AG20443 (cell line): ENCODE measurements at regions not wholly inside any gene's neighbourhood (a gene's known extent, or its start where the extent isn't known, plus 50 kb on each side); places are given as distances from the start of the nearest gene placed in this dataset.

Experiments used
- DNase-seq: peaks from one replicate; pipeline ENCODE4 v3.0.0; 2012; ENCODE audit warnings: low spot score, mixed read lengths

DNA sequence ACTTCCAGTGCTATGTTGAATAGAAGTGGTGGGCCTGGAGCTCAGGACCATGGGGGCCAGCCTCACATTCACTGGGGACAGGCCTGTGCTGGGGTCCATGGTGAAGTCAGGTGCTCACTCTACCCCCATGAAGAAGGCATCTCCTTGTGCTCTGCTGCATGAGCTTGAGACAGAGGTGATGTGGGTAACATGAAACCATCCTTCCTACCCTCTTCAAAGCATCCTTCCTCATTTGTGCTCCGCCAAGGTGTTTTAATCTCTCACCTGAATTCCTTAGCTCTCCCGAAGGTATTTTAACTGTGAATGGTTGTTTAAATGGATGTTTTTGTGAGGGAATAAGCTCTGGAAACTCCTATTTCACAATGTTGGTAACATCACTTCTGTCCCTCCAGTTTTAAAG is 209.6 kb upstream of the PCSK2 start:
- DNase-seq = no peak

- no peak for DNase-seq
Observed at GRCh38 chr20:17021481-17021880, 205.4 kb upstream of the PCSK2 start.

GRCh38 chr20:17023036-17023435 is 203.8 kb upstream of the PCSK2 start:
- no peak for DNase-seq

- no peak for DNase-seq
Observed at GRCh38 chr20:17023806-17024205, 203.0 kb upstream of the PCSK2 start.

DNA sequence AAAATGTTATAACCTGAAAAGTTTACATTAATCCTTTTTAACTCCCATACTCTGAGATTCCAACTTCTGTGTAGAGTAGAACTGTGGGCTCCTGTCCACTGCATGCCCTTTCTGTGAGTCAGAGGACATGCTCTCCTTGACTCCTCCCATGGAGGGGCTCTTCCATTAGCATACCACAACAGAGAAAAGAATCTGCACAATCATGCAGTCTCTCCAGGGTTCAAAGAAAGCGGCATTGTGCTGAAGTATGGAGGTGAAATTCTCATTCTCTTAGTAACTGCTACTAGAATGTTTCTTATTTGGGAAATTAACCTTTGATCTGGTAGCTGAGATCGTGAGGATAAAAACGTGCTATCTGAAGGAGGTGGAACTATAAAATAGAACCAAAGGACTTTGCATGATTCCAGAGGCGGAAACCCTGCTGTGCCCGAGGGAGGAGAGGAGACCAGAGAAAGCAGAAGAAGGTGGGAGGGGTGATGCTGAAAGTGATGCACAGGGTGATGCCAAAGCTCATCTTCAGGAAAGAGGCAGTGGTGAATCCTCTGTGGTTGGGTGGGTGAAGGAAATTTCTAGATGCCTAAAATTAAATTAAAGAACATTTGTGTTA is 202.2 kb upstream of the PCSK2 start:
- peak; percentile 68 for DNase-seq

DNA sequence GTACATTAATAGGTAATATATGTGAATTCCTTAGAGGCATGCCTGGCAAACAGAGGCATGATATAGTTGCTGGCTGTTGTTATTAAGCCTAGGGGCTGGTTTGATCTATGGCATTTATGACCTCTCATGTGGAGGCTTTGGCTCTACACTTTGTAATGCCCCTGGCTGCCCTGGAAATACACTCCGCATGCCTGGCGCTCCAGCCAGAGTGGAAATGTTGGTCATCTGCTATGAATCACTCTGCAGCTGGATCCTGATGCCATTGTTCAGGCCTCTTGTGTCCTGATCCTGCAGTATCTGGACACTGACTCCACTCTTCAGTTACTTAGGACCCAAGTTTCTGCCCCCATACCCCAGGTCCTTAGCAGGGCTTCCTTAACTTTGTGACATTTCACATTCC is 200.5 kb upstream of the PCSK2 start:
- DNase-seq = peak; percentile 38

- no peak for DNase-seq
Observed at GRCh38 chr20:17029698-17030097, 197.1 kb upstream of the PCSK2 start.

- no peak for DNase-seq
Observed at GRCh38 chr20:17036541-17036940, 190.3 kb upstream of the PCSK2 start.

DNA sequence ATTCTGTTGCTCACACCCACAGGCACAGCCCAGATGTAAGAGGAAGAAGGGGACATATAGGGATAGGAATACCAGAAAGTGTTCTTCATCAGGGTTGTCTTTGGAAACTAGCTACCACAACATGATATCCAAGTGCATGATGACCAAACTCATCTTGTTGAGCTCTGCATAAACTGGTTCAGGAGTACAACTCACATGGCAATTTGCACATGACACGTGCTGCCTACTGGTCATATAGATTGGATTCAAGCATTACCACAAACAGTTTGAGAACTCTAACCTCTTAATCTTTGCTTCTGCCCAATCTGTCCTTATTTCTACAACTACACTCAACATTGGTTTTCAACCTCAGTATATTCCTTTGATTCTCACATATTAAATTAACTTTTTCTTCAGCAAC is 184.7 kb upstream of the PCSK2 start:
- no peak for DNase-seq

- DNase-seq = no peak
Observed at GRCh38 chr20:17043323-17043722, 183.5 kb upstream of the PCSK2 start.

GRCh38 chr20:17044891-17045290 is 181.9 kb upstream of the PCSK2 start:
- DNase-seq = no peak

DNA sequence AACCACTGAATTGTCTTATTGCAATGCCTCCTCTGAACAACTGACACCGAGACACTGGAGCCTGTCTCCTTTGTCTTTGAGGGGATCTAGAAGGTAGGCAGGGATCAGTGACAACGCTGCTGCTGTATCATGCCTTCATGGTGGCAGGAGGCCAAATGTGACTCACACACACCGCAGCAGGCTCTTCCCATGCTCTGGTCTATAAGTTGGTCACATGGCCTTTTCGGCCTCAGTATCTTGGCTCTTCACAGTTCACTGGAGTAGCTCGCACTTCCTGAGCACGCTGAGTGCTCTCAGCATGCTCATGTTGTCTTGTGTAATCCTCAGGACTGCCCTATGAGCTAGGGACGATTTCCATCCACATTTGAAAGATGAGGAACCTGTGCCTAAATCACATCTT is 167.4 kb upstream of the PCSK2 start:
- DNase-seq = peak; percentile 12

- DNase-seq = no peak
Observed at GRCh38 chr20:17061715-17062114, 165.1 kb upstream of the PCSK2 start.

GRCh38 chr20:17062712-17063111 is 164.1 kb upstream of the PCSK2 start:
- no peak for DNase-seq

GRCh38 chr20:17066902-17067301 is 159.9 kb upstream of the PCSK2 start:
- DNase-seq = no peak

GRCh38 chr20:17068084-17068711 is 158.6 kb upstream of the PCSK2 start:
- DNase-seq = no peak

DNA sequence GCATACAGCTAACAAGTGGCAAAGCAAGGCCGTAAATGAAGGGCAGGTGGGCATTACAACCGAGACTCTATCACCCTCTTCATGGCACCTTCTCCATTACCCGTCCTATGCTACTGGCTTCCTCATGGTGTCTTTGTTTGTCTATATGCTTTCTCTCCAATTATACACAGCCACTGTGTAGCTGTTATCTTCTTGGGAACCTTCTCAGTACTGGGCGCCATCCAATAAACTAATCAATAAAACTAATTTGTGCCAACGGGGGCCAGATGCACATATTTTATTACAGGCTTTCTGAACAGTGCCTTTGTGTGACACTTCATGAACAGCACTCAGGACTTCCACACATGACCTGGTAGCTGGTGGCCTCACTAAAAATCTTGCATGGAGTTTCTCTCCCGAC is 149.8 kb upstream of the PCSK2 start:
- no peak for DNase-seq

GRCh38 chr20:17083738-17084137 is 143.1 kb upstream of the PCSK2 start:
- peak; percentile 9 for DNase-seq

DNA sequence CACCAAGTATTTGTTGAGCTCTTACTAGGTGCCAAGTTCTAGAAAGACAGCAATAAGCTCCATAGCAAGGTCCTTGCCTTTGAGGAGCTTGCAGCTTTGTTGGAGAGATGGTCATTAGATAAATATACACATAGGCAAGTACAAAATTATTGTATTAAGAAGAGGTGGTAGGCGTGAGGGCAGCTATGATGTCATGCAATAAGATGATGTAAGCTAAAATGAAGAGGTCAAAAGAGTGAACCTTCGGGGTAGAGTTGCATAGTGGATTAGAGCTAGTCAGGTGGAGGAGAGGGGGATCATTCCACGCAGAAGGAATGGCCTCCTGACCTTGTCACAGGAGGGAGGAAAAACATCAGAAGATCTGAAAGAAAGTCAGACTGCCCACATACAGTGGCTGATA is 141.9 kb upstream of the PCSK2 start:
- DNase-seq = no peak

DNA sequence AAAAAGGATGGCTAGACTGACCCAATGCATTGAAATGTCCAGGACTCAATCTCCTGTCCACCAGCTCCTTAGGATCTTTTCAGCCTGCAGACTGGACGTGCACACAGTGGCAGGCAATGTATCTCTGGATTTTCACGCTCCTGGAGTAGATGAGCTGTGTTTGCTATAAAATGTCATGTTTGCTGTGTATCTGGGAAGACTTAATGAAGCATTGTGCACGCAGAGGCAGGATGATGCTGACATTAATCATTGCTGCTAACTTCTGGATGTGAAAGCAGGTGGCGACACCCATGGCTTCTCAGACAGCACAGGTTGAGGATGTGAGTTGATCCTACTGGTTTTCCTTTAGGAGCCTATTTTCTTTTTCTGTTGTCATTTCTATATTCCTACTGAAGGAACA is 133.1 kb upstream of the PCSK2 start:
- DNase-seq = no peak

GRCh38 chr20:17097603-17098002 is 129.2 kb upstream of the PCSK2 start:
- DNase-seq = no peak

- no peak for DNase-seq
Observed at GRCh38 chr20:17100506-17100905, 126.3 kb upstream of the PCSK2 start.

GRCh38 chr20:17107127-17107526 is 119.7 kb upstream of the PCSK2 start:
- no peak for DNase-seq

DNA sequence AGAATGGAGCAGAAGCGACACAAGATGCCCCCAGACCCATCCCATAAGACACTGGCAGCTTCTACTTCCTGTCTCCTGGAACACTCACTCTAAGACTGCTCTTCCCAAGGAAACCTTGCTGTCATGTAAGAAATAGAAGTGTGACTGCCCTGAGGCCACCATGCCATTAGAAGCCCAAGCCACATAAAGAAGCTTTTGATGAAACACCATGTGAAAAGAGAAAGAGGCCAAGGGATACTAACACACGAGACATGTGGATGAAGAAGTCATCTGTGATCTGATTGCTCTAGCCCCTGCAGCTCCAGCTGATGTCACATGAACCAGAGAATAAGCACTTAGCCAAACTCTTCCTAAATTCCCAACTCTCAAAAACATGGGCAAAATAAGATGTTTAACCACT is 117.9 kb upstream of the PCSK2 start:
- no peak for DNase-seq
